ENCODE measurements at regions not wholly inside any gene's neighbourhood (a gene's known extent, or its start where the extent isn't known, plus 50 kb on each side); places are given as distances from the start of the nearest gene placed in this dataset.

DNA sequence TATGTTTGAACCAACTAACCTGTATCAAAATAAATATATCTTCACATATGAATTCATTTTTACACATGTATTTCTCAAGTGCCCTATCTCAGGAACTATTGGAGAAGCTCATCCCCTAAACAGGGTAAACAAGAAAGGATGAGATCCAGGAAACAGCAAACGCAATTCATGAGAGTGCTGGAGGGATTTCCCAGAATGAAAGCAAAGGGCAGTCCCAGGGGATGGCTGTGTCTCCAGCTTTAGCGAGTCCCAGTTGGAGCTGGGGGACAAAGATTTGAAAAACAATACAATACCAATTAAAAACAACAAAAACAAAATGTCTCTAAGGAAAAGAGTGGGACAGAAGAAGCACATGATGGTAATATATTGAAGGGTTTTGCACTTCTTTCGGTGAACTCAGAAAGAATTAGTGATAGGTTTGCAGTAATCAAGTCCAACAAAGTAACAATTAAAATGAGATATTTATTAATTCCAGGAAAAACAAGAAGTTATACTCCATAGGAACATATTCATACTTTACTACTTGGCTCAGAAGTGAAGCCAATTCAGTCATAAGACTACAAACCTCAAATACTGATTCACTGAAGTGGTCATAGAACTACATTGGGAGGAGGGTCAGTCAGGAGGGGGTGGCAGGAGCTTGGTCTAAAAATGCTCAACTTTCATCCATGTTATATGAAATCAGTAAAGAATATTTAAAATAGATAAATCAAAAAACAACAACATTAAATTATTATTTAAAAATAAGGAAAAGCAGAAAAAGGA is 73.1 kb upstream of the PDE1A start:
- TF ChIP-seq POLR2AphosphoS5 (IDR thresholded peaks at IDR 0.05; ENCODE audit: low read depth, low read length) (no peak), CTCF (IDR thresholded peaks at IDR 0.05) (no peak), TCF7L2 (IDR thresholded peaks at IDR 0.05; ENCODE audit: low read depth, low read length) (no peak), SIN3A (IDR thresholded peaks at IDR 0.05; ENCODE audit: borderline replicate concordance, insufficient read depth, low read depth, low read length) (no peak)
- TF ChIP-seq, protein P1, sequence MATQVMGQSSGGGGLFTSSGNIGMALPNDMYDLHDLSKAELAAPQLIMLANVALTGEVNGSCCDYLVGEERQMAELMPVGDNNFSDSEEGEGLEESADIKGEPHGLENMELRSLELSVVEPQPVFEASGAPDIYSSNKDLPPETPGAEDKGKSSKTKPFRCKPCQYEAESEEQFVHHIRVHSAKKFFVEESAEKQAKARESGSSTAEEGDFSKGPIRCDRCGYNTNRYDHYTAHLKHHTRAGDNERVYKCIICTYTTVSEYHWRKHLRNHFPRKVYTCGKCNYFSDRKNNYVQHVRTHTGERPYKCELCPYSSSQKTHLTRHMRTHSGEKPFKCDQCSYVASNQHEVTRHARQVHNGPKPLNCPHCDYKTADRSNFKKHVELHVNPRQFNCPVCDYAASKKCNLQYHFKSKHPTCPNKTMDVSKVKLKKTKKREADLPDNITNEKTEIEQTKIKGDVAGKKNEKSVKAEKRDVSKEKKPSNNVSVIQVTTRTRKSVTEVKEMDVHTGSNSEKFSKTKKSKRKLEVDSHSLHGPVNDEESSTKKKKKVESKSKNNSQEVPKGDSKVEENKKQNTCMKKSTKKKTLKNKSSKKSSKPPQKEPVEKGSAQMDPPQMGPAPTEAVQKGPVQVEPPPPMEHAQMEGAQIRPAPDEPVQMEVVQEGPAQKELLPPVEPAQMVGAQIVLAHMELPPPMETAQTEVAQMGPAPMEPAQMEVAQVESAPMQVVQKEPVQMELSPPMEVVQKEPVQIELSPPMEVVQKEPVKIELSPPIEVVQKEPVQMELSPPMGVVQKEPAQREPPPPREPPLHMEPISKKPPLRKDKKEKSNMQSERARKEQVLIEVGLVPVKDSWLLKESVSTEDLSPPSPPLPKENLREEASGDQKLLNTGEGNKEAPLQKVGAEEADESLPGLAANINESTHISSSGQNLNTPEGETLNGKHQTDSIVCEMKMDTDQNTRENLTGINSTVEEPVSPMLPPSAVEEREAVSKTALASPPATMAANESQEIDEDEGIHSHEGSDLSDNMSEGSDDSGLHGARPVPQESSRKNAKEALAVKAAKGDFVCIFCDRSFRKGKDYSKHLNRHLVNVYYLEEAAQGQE (IDR thresholded peaks at IDR 0.05; ENCODE audit: insufficient read depth in 1 of 2, low read depth in 2 of 2, low read length in 1 of 2) = no peak

All from Panc1 (cell line).